ENCODE measurements at regions not wholly inside any gene's neighbourhood (a gene's known extent, or its start where the extent isn't known, plus 50 kb on each side); places are given as distances from the start of the nearest gene placed in this dataset.

DNA sequence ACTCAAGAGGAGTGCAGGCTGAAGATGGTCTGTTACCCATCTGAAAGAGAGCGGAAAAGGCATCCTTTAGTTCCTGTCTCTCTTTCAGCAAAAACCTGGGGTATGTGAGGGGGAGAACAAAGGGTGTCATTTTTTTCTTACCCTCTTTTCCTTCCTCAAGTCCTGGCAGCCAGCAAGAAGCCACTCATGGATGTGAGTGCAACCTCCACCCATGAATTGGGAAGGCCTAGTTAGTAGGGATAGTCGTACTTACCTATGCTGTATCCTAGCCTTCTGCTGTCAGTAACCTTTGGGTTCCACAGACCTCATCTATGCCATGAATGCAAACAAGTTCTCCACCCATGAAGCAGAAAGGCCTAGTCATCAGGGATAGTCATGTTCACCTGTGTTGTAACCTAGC is 472.8 kb downstream of the ZIC1 start:
- TF ChIP-seq, protein P1, sequence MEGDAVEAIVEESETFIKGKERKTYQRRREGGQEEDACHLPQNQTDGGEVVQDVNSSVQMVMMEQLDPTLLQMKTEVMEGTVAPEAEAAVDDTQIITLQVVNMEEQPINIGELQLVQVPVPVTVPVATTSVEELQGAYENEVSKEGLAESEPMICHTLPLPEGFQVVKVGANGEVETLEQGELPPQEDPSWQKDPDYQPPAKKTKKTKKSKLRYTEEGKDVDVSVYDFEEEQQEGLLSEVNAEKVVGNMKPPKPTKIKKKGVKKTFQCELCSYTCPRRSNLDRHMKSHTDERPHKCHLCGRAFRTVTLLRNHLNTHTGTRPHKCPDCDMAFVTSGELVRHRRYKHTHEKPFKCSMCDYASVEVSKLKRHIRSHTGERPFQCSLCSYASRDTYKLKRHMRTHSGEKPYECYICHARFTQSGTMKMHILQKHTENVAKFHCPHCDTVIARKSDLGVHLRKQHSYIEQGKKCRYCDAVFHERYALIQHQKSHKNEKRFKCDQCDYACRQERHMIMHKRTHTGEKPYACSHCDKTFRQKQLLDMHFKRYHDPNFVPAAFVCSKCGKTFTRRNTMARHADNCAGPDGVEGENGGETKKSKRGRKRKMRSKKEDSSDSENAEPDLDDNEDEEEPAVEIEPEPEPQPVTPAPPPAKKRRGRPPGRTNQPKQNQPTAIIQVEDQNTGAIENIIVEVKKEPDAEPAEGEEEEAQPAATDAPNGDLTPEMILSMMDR (IDR thresholded peaks at IDR 0.05): no peak
- no peak for TF ChIP-seq POLR2A (IDR thresholded peaks at IDR 0.05)
